ENCODE measurements at regions not wholly inside any gene's neighbourhood (a gene's known extent, or its start where the extent isn't known, plus 50 kb on each side); places are given as distances from the start of the nearest gene placed in this dataset.

DNA sequence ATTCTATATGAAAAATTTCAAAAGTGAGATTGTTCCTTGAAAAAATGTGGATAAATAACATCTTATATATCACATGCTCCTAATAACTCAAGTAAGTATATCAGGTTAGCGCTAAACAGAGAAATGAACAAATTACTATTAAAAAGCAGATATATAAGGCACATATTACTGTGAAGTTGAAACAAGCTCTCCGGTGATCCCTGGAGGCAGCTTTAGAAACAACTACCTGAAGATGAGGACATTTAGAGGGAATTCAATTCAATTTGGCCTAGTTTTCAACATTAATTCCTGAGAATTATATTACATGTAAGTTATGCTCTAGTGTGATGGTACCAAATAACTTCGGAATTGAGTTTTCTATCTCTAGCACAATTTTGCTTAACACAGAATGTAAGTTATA, 1373.6 kb upstream of the SPRY2 start:
- Histone ChIP-seq H3K9me3 (ENCODE audit: control insufficient read depth in 2 of 3, insufficient read depth in 1 of 3, low read length in 3 of 3) (no peaks in the 10 kb centered on the region), H3K4me3 (ENCODE audit: low read length in 3 of 3) (no peak overlapping the region), H3K27me3 (ENCODE audit: control insufficient read depth, insufficient read depth, low read length) (no peaks in the 10 kb centered on the region), H3K27ac (ENCODE audit: low read depth in 2 of 2, low read length in 2 of 2) (no peak overlapping the region), H3K9ac (ENCODE audit: low read length in 3 of 3) (no peak overlapping the region), H3K36me3 (ENCODE audit: control insufficient read depth in 2 of 3, insufficient read depth in 3 of 3, low read length in 3 of 3) (no peaks in the 10 kb centered on the region), H3K4me1 (ENCODE audit: control insufficient read depth in 2 of 3, insufficient read depth in 2 of 3, low read depth in 1 of 3, low read length in 3 of 3) (no peaks in the 10 kb centered on the region)
- no peak for FAIRE-seq
- intact Hi-C loops (cut with DNase I): no loop called here
- TF ChIP-seq, protein P1, sequence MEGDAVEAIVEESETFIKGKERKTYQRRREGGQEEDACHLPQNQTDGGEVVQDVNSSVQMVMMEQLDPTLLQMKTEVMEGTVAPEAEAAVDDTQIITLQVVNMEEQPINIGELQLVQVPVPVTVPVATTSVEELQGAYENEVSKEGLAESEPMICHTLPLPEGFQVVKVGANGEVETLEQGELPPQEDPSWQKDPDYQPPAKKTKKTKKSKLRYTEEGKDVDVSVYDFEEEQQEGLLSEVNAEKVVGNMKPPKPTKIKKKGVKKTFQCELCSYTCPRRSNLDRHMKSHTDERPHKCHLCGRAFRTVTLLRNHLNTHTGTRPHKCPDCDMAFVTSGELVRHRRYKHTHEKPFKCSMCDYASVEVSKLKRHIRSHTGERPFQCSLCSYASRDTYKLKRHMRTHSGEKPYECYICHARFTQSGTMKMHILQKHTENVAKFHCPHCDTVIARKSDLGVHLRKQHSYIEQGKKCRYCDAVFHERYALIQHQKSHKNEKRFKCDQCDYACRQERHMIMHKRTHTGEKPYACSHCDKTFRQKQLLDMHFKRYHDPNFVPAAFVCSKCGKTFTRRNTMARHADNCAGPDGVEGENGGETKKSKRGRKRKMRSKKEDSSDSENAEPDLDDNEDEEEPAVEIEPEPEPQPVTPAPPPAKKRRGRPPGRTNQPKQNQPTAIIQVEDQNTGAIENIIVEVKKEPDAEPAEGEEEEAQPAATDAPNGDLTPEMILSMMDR (IDR thresholded peaks at IDR 0.05; ENCODE audit: borderline replicate concordance, extremely low read depth, insufficient read depth): no peak
- DNase-seq: no peak

DNA sequence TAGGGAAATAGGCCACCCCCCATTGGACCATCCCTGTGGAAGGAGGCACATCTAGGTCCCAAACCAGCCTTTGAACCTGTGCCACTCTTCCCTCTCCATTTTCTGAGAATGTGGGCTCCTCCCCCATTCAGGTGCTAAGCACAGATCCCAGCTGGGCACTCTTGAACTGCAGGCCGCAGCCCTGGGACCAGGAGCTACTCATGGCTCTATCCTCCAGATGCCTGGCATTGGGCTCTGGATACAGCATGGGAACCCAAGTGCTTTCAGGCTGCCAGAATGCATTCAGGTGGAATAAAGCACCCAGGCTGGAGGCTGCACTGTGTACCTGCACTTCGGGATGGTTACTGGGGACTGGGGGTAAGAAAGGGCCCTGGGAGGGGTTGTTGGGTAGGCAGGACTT, 1372.3 kb upstream of the SPRY2 start:
- Histone ChIP-seq H3K4me1 (ENCODE audit: control insufficient read depth in 2 of 3, insufficient read depth in 2 of 3, low read depth in 1 of 3, low read length in 3 of 3) (no peaks in the 10 kb centered on the region), H3K27ac (ENCODE audit: low read depth in 2 of 2, low read length in 2 of 2) (no peak overlapping the region), H3K4me3 (ENCODE audit: low read length in 3 of 3) (no peak overlapping the region), H3K27me3 (ENCODE audit: control insufficient read depth, insufficient read depth, low read length) (no peaks in the 10 kb centered on the region), H3K36me3 (ENCODE audit: control insufficient read depth in 2 of 3, insufficient read depth in 3 of 3, low read length in 3 of 3) (no peaks in the 10 kb centered on the region), H3K9ac (ENCODE audit: low read length in 3 of 3) (no peak overlapping the region), H3K9me3 (ENCODE audit: control insufficient read depth in 2 of 3, insufficient read depth in 1 of 3, low read length in 3 of 3) (no peaks in the 10 kb centered on the region)
- TF ChIP-seq, protein P1 (IDR thresholded peaks at IDR 0.05; ENCODE audit: borderline replicate concordance, extremely low read depth, insufficient read depth): no peak
- DNase-seq: no peak
- no peak for FAIRE-seq
- intact Hi-C loops (cut with DNase I): no loop called here

DNA sequence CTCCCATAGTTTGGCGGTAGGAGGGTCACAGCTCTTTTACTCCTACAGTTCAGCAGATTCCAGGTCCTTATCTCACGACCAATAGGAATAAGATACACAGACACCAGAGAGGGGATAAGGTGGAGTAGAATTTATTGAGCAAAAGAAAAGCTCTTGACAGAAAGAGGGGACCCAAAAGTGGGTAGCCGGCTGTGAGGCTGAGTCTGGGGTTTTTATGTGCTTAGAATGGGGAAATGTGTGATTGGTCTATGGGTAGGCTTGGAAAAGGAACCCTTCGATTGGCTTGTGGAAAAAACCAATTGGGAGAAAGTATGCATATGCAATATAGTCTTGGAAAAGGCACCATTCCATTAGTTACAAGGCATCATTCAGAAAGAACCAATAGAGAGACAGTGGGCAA, 1356.9 kb upstream of the SPRY2 start:
- TF ChIP-seq, protein P1 (IDR thresholded peaks at IDR 0.05; ENCODE audit: borderline replicate concordance, extremely low read depth, insufficient read depth): no peak
- FAIRE-seq (no peak), DNase-seq (no peak)

DNA sequence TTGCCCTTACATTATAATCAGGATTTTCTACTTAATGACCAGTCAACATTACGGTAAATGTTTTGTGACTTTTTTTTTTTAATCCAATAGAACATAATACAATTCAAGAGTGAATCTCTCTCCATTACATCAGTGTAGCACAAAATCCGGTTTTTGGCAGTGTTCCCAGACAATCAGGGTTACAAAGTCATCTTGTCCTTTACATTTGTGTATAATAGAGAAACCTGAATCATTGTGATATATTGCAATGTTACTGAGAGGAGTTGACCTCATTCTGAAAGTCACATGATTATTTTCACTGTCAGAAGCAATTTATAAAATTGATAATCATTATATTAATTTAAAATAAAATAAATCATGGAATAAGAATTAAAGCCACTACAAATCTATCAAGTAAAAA, 1346.0 kb upstream of the SPRY2 start:
- Histone ChIP-seq H3K27ac (ENCODE audit: low read depth in 2 of 2, low read length in 2 of 2) (no peak overlapping the region), H3K4me3 (ENCODE audit: low read length in 3 of 3) (no peak overlapping the region), H3K27me3 (ENCODE audit: control insufficient read depth, insufficient read depth, low read length) (no peaks in the 10 kb centered on the region), H3K9me3 (ENCODE audit: control insufficient read depth in 2 of 3, insufficient read depth in 1 of 3, low read length in 3 of 3) (no peaks in the 10 kb centered on the region), H3K9ac (ENCODE audit: low read length in 3 of 3) (no peak overlapping the region), H3K4me1 (ENCODE audit: control insufficient read depth in 2 of 3, insufficient read depth in 2 of 3, low read depth in 1 of 3, low read length in 3 of 3) (peaks cover 0 to 8% (median 0%) of the 10 kb centered on the region in 3 donors), H3K36me3 (ENCODE audit: control insufficient read depth in 2 of 3, insufficient read depth in 3 of 3, low read length in 3 of 3) (no peaks in the 10 kb centered on the region)
- DNase-seq (peak in 1 of 5 donors; percentile 40), FAIRE-seq (no peak)
- intact Hi-C loops (cut with DNase I): no loop called here
- TF ChIP-seq, protein P1 (IDR thresholded peaks at IDR 0.05; ENCODE audit: borderline replicate concordance, extremely low read depth, insufficient read depth): no peak

More for the DNA sequence above, 1356.9 kb upstream of the SPRY2 start:
- Histone ChIP-seq H3K27ac (ENCODE audit: low read depth in 2 of 2, low read length in 2 of 2) (no peak overlapping the region), H3K9ac (ENCODE audit: low read length in 3 of 3) (no peak overlapping the region), H3K36me3 (ENCODE audit: control insufficient read depth in 2 of 3, insufficient read depth in 3 of 3, low read length in 3 of 3) (no peaks in the 10 kb centered on the region), H3K4me3 (ENCODE audit: low read length in 3 of 3) (no peak overlapping the region), H3K4me1 (ENCODE audit: control insufficient read depth in 2 of 3, insufficient read depth in 2 of 3, low read depth in 1 of 3, low read length in 3 of 3) (no peaks in the 10 kb centered on the region), H3K27me3 (ENCODE audit: control insufficient read depth, insufficient read depth, low read length) (no peaks in the 10 kb centered on the region), H3K9me3 (ENCODE audit: control insufficient read depth in 2 of 3, insufficient read depth in 1 of 3, low read length in 3 of 3) (peaks cover 0 to 3% (median 0%) of the 10 kb centered on the region in 3 donors)
- intact Hi-C loops (cut with DNase I): no loop called here
